Common myeloid progenitor, CD34-positive (primary cell): ENCODE measurements at regions not wholly inside any gene's neighbourhood (a gene's known extent, or its start where the extent isn't known, plus 50 kb on each side); places are given as distances from the start of the nearest gene placed in this dataset.
A peak's percentile ranks its signal among the peaks of the same experiment; 100 is the strongest.

Experiments
- CTCF ChIA-PET: fragments of 350-600 bp; sonication (Branson Sonifier 250); formaldehyde crosslinking; loops from one replicate; lab custom pipeline; 2021; ENCODE audit warnings: antibody characterized with exemption; lab: Charles Lee
- POLR2A ChIA-PET: fragments of 350-600 bp; sonication (Branson Sonifier 250); formaldehyde crosslinking; loops from one replicate; lab custom pipeline; 2021; ENCODE audit warnings: antibody characterized with exemption; lab: Charles Lee
- DNase-seq, 3 donors: peaks; one replicate each; pipeline versions ENCODE4 v3.0.0 to v3.0.0-alpha.2; 2013
- H3K27ac ChIP-seq, 2 experiments: 1 replicate in 1 of 2; 2 replicates in 1 of 2; pipeline ENCODE4 v1.7.0; 2013; ENCODE audit warnings: inconsistent platforms in 2 of 2, low read length in 2 of 2, mild to moderate bottlenecking in 2 of 2, low read depth in 1 of 2, moderate library complexity in 1 of 2; ENCODE audit not compliant: severe bottlenecking in 2 of 2, insufficient read depth in 1 of 2, poor library complexity in 1 of 2
- H3K27me3 ChIP-seq, 5 experiments: replicated peaks in 2 of 5; 1 replicate in 3 of 5; 2 replicates in 2 of 5; pipeline versions ENCODE4 v1.6.1 to v1.7.0; 2013; ENCODE audit warnings: low read length in 4 of 5, mild to moderate bottlenecking in 2 of 5, moderate library complexity in 2 of 5, inconsistent platforms in 1 of 5; ENCODE audit not compliant: insufficient read depth in 5 of 5, control insufficient read depth in 4 of 5
- H3K36me3 ChIP-seq, 4 experiments: 1 replicate in 2 of 4; 2 replicates in 2 of 4; pipeline versions ENCODE4 v1.6.1 to v1.7.0; 2013; ENCODE audit warnings: low read length in 3 of 4, control low read depth in 1 of 4, mild to moderate bottlenecking in 1 of 4; ENCODE audit not compliant: control insufficient read depth in 4 of 4, insufficient read depth in 4 of 4
- H3K4me1 ChIP-seq, 4 experiments: 1 replicate in 3 of 4; 2 replicates in 1 of 4; pipeline versions ENCODE4 v1.6.1 to v1.7.1; 2013; ENCODE audit warnings: low read length in 3 of 4, mild to moderate bottlenecking in 3 of 4, control low read depth in 1 of 4, inconsistent platforms in 1 of 4, moderate library complexity in 1 of 4; ENCODE audit not compliant: control insufficient read depth in 4 of 4, insufficient read depth in 4 of 4; ENCODE audit errors: control extremely low read depth in 1 of 4
- H3K4me3 ChIP-seq, 7 experiments: 1 replicate in 4 of 7; 2 replicates in 3 of 7; pipeline versions ENCODE4 v1.5.1 to v1.7.0; 2013; ENCODE audit warnings: mild to moderate bottlenecking in 7 of 7, low read length in 6 of 7, moderate library complexity in 6 of 7, inconsistent platforms in 2 of 7, low read depth in 2 of 7, control low read depth in 1 of 7; ENCODE audit not compliant: insufficient read depth in 4 of 7, control insufficient read depth in 1 of 7; ENCODE audit errors: extremely low read depth in 1 of 7
- H3K9me3 ChIP-seq, 5 experiments: 1 replicate in 4 of 5; 2 replicates in 1 of 5; pipeline versions ENCODE4 v1.6.1 to v1.7.1; 2013; ENCODE audit warnings: low read length in 4 of 5, mild to moderate bottlenecking in 2 of 5, inconsistent platforms in 1 of 5, low read depth in 1 of 5, moderate library complexity in 1 of 5; ENCODE audit not compliant: control insufficient read depth in 4 of 5, insufficient read depth in 2 of 5; ENCODE audit errors: control extremely low read depth in 1 of 5
- WGBS: methylation state at CpG from one replicate; pipeline ENCODE4 v1.1.5; 2013; ENCODE audit not compliant: insufficient coverage; 5-methylcytosine and 5-hydroxymethylcytosine counted together

DNA sequence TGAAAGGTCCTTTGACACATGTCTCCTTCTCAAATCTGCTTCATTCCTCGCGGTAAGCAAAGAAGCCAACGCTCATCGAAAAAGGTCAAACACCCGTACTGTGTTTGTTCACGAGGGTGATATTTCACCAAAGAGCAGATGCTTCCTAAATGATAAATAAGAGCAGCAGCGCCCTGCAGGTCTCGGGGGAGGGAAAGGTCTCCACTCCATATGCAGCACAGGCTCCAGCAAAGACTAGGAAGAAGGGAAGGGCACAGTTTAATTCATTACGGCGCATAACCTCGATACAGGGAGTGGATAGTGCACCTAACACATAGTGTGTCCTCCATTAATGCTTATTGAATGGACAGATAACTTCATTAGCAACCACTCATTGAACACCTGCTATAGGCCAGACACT, 593.3 kb downstream of the CDK5RAP2 start:
- Histone ChIP-seq H3K9me3 (no peaks in the 10 kb centered on the region), H3K27ac (no peak overlapping the region), H3K27me3 (peaks cover 0 to 7% (median 2%) of the 10 kb centered on the region in 5 experiments), H3K4me3 (no peak overlapping the region), H3K36me3 (no peaks in the 10 kb centered on the region), H3K4me1 (no peaks in the 10 kb centered on the region)
- DNase-seq, result no peak
- ChIA-PET POLR2A (no interaction called here), CTCF (no interaction called here)
- 85% methylated on average over 8 of the region's 11 CpGs for WGBS

DNA sequence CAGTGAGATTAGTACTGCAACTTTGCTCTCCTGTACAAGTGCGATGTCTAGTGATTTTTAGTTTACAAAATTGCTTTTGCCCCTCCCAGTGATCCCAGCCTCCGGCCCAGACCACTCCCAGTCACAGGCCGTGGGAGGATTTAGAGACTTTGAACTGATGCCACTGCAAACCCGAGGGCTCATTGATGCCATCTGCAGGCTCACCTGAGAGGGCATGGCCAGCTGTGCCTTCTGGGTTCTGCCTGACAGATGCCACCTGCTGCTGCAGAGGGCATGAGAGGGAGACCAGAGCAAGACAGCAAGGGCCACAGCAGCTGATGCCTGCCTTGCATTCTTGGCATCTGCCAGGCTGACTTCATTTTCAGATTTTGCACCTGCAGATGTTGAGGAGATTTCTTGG, 593.8 kb downstream of the CDK5RAP2 start:
- H3K9me3 ChIP-seq, result no peaks in the 10 kb centered on the region
- H3K36me3 ChIP-seq, result no peaks in the 10 kb centered on the region
- H3K27me3 ChIP-seq, result peaks cover 0 to 7% (median 2%) of the 10 kb centered on the region in 5 experiments
- WGBS, result 64% methylated on average over 4 of the region's 4 CpGs
- H3K4me3 ChIP-seq, result no peak overlapping the region
- DNase-seq, result no peak
- H3K27ac ChIP-seq, result no peak overlapping the region
- POLR2A ChIA-PET, result no interaction called here
- CTCF ChIA-PET, result no interaction called here
- H3K4me1 ChIP-seq, result no peaks in the 10 kb centered on the region

DNA sequence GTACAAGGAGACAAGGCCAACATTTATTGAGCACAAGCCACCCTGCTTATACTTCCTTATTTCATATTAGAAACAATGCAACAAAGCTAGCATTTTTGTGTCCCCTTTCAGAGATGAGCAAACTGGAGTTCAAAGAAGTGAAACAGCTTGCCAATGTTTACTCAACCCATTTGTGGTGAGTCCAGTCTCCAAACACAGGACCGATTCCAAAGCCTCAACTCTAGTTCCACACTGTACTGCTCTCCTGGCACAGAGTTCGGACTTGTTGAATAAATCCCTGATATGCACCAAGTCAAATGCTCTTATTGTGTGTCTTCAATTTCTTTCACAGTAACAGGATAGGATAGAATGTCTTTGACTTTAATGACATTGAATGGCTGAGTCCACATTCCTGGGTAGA, 604.8 kb upstream of the BRINP1 start:
- Histone ChIP-seq H3K4me1 (no peaks in the 10 kb centered on the region), H3K36me3 (no peaks in the 10 kb centered on the region), H3K27me3 (no peaks in the 10 kb centered on the region), H3K4me3 (no peak overlapping the region), H3K9me3 (no peaks in the 10 kb centered on the region), H3K27ac (no peak overlapping the region)
- no peak for DNase-seq
- 100% methylated on average over 1 of the region's 2 CpGs for WGBS
- ChIA-PET CTCF (no interaction called here), POLR2A (no interaction called here)

DNA sequence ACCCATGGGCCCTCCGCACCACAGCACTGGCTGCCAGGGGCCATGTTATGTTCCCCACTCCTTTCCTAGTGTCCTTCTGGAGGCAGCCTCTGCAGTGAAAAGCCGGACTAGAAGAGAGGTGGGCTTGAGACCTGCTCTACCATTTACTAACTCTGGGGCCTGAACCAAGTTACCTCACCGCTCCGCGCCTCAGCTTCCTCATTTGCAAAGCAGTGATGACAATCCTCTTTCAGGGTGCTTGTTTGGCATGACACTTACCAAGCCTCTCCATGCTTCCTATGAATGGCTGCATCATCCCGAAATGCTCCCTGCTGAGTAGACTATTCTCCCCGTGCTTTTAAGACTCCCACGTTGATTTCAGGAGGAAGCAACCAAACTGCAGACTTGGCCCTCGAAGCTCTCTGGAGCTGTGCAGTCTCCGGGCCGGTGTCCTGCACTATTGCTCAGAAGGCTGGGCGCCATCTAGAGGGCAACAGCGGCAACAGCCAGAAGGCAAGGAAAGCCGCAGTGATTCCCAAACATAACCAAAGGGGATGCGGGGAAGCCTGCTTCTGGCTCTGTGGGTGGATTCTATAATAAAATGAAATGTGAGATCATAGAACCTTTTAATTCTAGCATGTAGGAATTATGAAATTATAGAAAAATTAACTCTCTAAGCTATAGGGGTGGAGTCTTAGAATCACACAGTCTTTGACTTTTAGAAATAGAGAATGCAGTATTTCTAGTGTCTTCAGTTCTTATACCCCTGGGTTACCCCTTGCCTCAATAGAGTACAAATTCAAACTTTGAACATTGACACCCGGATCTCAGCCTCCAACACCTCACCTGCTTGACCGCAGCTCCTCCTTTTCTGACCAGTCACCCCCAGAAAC, 599.8 kb upstream of the BRINP1 start:
- ChIA-PET CTCF (interaction anchor here (0.6 to 1.9 kb wide), 8 partner anchors 10 to 508 kb away, joined by 3 to 5 read pairs (median 3); no protein-coding TSS in a partner anchor), POLR2A (no interaction called here)
- H3K27ac ChIP-seq, result no peak overlapping the region
- H3K4me1 ChIP-seq, result no peaks in the 10 kb centered on the region
- no peaks in the 10 kb centered on the region for H3K36me3 ChIP-seq
- H3K27me3 ChIP-seq, result peaks cover 0 to 3% (median 0%) of the 10 kb centered on the region in 5 experiments
- H3K4me3 ChIP-seq, result peak overlapping the region in 1 of 7 experiments; percentile 30
- no peaks in the 10 kb centered on the region for H3K9me3 ChIP-seq
- WGBS, result 24% methylated on average over 13 of the region's 17 CpGs
- peak; percentile 39 to 71 (median 62) for DNase-seq

DNA sequence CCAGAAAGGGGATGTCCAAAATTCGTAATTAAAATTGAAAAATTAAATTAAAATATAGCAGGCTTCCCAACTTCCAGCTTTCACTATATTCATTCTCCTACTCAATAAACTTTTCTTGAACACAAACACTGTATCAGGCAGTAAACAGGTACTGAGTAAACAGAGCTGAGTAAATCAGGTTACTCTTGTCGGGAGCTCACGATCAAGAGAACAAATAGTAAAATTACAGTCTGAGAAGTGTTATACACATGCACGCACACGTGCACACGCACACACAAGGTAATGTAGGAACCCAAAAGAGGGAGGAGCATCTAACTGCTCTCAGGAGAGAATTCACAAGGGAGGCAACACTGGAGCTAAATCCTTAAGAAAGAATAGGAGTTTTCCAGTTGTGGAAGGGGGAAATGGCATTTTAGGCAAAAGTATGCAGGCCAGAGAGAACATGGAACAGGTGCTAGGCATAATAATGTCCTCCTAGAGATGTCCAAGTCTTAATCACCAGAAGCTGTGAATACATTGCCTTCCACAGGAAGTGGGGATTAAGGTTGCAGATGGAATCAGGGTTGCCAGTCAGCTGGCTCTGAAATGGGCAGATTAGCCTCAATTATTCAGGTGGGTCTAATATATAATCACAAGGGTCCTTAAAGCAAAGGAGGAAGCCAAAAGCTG, 598.8 kb upstream of the BRINP1 start:
- Histone ChIP-seq H3K4me1 (peaks cover 0 to 4% (median 0%) of the 10 kb centered on the region in 4 experiments), H3K36me3 (no peaks in the 10 kb centered on the region), H3K27ac (no peak overlapping the region), H3K4me3 (no peak overlapping the region), H3K27me3 (peaks cover 0 to 6% (median 0%) of the 10 kb centered on the region in 5 experiments), H3K9me3 (no peaks in the 10 kb centered on the region)
- WGBS, result 92% methylated on average over 5 of the region's 6 CpGs
- CTCF ChIA-PET, result interaction anchor here (0.9 to 1.9 kb wide), 4 partner anchors 14 to 509 kb away, joined by 3 to 5 read pairs (median 3); no protein-coding TSS in a partner anchor
- POLR2A ChIA-PET, result no interaction called here
- no peak for DNase-seq

DNA sequence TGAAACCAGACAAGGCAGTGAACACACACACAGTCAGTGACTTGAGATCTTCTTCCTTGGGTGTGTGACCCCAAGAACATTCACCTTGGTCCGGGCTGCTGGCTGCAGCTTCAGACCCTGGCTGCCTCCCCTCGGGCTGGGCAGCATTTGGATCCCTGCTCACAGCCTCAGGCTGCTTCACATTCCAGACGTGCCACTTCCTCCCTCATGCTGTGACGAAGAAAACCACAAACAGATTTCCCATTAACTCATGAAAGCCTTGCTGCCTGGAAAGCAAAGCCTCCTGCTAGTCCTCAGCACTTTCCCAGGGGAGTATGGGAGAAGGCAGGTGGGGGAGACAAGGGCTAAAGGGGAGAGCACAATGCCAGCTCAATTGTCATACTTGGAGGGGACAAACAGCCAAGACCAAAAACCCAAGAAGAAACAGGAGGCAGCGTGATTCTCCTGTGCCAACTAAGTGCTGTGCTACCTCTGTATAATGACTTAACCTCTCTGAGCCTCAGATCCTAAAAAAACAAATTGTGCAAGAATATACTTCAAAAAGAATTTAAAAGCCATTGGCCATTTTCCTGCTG, 594.6 kb upstream of the BRINP1 start:
- Histone ChIP-seq H3K36me3 (no peaks in the 10 kb centered on the region), H3K4me3 (no peak overlapping the region), H3K27me3 (peaks cover 0 to 6% (median 2%) of the 10 kb centered on the region in 5 experiments), H3K27ac (no peak overlapping the region), H3K4me1 (peaks cover 0 to 4% (median 0%) of the 10 kb centered on the region in 4 experiments), H3K9me3 (no peaks in the 10 kb centered on the region)
- WGBS, result 22% methylated on average over 3 of the region's 5 CpGs
- CTCF ChIA-PET, result interaction anchor here (0.8 to 1.8 kb wide), 3 partner anchors 13 to 514 kb away, joined by 3 to 6 read pairs (median 3); no protein-coding TSS in a partner anchor
- DNase-seq, result peak in 2 of 3 donors; percentile 1 to 13
- POLR2A ChIA-PET, result no interaction called here
